SKM-1 treated with dmso at 0.1 percent for 144 hours (cell line): ENCODE measurements at regions not wholly inside any gene's neighbourhood (a gene's known extent, or its start where the extent isn't known, plus 50 kb on each side); places are given as distances from the start of the nearest gene placed in this dataset.
"Not testable (repeated sequence)": the region's sequence is repeated elsewhere in the genome, so short reads cannot be mapped to it uniquely, and the experiment has no call there.

Experiments used
- DNase-seq: peaks from one replicate; lab custom pipeline; 2025; ENCODE audit not compliant: unreplicated experiment; lab: John Stamatoyannopoulos, UW

DNA sequence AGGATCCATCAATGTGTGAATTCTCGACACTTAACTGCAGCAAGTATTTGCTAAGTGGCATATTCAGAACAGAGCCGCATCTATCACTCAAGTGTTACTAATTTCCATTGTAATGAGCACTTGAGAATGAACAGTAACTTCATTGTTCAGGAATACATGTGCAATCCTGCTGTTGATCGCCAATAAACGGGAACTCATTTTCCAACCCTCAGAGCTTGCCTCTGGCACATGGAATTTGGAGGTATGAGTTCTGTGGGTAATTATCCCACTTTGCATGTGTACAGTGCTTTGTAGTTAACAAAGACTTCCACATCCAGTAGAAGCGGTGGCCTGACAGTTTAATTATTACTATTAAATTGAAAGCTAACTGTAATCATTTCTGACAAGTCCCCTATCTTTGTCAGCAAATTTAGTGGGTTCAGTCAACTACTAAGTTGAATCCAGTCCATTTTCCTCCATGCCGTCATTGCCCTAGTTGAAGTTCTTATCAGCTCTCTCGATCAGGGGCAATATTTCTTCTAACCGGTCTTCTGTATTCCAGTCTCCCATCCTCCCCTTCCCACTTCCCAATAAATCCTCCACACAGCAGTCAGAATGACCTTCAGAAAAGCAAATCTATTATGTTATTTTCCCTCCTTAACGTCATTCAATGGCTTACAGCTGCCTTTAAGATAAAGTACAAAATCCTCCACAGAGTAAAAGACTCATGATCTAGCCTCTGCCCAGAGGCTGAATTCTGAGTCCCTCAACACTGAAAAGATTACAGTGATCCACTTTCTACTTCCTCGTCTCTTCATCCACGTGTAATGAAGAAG is 62.4 kb upstream of the GBA3 start:
- DNase-seq, result not testable (repeated sequence)

DNA sequence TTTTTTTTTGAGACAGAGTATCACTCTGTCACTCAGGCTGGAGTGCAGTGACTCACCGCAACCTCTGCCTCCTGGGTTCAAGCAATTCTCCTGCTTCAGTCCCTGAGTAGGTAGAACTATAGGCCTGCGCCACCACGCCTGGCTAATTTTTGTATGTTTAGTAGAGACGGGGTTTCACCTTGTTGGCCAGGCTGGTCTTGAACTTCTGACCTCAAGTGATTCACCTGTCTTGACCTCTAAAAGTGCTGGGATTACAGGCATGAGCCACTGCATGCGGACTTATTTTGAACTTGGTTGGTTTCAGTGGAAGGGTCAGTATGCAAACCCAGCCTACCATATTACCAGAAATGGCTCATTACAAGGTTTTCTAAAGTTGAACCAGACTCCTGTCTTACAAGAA is 61.6 kb upstream of the GBA3 start:
- DNase-seq, result not testable (repeated sequence)

DNA sequence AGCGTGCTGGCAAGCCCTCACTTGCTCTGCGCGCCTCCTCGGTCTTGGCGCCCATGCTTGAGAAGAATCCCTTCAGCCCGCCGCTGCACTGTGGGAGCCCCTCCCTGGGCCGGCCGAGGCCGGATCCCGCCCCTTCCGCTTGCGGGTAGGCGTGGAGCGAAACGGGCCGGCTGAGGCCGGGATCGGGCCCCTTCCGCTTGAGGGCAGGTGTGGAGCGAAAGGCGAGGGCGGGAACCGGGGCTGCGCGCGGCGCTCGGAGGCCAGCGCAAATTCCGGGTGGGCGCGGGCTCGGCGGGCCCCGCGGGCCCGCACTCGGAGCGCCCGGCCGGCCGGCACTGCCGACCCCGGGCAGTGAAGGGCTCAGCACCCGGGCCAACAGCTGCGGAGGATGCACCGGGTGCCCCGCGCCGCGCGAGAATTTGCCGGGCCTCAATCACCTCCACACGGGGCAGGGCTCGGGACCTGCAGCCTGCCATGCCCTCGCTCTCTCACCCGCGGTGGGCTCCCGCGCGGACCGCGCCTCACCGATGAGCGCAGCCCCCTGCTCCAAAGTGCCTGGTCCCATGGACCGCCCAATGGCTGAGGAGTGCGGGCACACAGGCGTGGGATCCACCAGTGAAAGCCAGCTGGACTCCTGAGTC is 58.1 kb upstream of the GBA3 start:
- DNase-seq, result no peak

DNA sequence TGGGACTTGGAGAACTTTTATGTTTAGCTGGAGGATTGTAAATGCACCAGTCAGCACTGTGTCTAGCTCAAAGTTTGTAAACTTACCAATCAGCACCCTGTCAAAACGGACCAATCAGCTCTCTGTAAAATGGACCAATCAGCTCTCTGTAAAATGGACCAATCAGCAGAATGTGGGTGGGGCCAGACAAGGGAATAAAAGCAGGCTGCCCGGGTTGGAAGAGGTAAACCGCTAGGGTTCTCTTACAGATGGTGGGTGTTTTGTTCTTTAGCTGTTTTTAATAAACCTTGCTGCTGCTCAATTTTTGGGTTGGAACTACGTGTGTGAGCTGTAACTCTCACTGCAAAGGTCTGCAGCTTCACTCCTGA is 57.6 kb upstream of the GBA3 start:
- DNase-seq, result not testable (repeated sequence)

DNA sequence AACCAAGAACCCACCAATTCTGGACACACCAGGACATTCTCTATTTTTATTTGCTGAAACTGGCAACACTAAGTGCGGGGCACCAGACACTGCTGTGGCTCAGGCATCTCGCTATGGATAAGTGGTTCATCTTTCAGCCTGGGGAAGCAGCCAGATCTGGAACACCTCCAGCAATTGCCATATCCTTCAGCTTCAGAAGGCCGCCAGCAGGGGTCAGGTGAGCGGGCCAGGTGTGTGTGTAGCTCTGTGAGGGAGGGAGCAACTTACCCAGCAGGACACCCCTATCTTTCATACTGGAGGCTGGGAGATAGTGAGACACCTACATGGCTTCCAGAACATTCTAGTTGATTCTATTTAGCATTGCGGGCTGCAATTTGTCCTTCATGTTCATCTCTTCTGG is 57.0 kb upstream of the GBA3 start:
- no peak for DNase-seq

DNA sequence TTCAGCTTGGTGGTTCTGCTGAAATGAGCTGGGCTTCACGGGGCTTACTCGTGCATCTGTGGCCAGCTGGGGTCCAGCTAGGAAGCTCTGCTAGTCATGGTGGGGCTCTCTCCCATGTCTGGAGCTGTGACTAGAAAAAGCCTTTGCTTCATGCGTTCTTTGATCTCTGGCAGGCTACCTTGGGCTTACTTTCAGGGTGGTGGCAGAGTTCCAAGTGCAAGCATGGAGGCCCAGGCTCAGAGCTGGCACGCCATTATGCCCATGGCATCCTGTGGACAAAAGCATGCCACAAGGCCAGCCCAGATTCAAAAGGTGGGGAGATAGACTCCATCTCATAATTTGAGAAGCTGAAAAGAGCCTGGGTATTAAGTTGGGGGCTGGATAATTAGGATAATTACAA is 55.4 kb upstream of the GBA3 start:
- no peak for DNase-seq
